Eye (tissue), 1 donor: ENCODE measurements at regions not wholly inside any gene's neighbourhood (a gene's known extent, or its start where the extent isn't known, plus 50 kb on each side); places are given as distances from the start of the nearest gene placed in this dataset.
A peak's percentile ranks its signal among the peaks of the same experiment; 100 is the strongest.

Source experiments
- DNase-seq: peaks from one replicate; pipeline ENCODE4 v3.0.0-alpha.2; 2015

DNA sequence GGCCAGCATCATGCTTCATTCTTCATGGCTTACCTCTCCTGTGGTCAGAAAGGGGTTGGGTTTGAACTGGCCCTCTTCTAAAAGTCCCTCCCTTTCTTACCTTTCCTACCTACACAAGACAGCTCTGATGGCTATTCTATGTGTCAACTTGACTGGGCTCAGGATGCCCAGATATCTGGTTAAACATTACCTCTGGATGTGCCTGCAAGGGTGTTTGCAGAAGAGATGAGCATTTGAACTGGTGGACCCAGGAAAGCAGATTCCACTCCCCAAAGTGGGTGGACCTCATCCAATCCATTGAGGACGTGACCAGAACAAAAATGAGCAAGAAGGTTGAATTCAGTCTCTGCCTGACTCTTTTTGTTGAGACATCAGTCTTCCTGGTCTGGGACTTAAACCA is 79.0 kb upstream of the TCF7L2 start:
- no peak for DNase-seq

DNA sequence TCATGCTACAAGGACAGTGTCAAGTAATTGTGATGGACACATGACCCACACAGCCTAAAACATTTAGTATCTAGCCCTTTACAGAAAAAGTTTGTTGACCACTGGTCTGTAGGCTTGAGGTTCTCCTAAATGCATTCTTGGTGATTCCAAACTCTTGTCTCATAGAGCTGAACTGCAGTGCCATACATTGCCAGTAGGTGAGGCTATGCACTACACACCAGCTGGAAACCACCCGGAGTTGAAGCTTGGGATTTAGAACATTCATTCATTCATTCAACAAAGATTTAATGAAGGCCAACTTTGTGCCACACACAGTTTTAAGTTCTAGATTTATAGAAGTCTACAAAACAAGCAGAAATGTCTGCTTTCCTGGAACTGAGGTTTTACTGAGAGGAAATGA is 77.3 kb upstream of the TCF7L2 start:
- no peak for DNase-seq

DNA sequence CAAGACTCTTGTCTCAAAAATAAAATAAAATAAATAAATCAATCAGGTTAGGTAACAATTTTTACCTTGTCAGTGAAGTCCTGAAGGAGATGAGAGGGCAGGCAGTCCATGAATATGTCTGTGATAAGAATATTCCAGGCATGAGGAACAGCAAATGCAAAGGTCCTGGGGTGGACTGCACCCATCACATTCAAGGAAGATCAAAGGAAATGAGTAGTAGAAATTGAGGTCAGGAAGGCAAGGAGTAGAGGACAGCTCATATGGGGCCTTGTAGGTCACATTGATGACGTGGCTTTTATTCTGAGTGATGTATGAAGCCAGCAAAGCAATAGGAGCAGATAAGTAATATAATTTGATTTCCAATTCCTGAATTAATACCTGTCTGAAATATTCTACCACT is 76.5 kb upstream of the TCF7L2 start:
- no peak for DNase-seq

DNA sequence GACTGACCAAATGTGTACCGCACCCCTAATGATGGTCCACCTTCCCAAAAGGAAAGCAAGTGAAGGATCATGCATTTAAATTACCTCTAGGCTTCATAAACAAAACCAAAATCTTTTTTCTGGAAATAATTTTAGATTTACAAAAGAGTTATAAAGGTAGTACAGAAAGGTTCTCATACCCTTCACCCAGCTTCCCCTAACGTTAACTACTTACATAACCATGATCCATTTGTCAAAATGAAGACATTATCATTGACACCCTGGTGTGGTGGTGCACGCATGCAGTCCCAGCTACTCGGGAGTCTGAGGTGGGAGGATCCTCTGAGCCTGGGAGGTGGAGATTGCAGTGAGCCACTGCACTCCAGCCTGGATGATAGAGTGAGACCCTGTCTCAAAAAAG is 75.1 kb upstream of the TCF7L2 start:
- no peak for DNase-seq

DNA sequence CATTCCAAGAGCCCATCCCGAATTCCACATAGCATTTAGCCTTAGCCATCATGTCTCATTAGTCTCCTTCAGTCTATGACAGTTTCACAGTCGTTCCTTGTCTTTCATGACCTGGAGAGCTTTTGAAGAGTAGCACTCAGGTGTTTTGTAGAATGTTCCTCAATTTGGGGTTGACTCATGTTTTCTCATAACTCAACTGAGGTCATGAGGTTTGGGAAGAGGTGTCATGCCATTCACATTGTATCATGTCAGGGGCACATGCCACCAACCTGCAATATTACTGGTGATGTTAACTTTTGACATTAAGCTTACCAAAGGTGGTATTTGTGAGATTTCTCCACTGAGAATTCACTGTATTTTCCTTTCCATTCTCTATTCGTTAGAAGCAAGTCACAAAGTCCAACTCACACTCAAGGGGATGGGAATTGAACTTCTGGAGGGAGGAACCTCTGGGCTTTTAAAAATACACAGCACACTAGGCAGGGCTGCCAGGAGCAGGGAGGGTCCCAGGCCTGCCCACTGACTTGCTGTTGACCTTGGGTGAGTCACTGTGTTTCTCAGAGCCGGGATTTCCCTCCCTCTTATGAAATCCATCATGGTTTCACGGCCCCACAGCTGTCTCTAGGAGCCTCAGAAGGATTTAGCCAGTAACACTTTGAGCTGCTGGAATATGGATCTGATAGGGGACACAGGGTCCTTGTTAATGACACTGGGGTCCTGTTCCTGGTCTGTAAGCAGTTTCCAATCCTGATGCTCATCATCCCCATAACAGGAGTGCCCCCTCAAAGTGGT is 74.4 kb upstream of the TCF7L2 start:
- DNase-seq, result no peak

DNA sequence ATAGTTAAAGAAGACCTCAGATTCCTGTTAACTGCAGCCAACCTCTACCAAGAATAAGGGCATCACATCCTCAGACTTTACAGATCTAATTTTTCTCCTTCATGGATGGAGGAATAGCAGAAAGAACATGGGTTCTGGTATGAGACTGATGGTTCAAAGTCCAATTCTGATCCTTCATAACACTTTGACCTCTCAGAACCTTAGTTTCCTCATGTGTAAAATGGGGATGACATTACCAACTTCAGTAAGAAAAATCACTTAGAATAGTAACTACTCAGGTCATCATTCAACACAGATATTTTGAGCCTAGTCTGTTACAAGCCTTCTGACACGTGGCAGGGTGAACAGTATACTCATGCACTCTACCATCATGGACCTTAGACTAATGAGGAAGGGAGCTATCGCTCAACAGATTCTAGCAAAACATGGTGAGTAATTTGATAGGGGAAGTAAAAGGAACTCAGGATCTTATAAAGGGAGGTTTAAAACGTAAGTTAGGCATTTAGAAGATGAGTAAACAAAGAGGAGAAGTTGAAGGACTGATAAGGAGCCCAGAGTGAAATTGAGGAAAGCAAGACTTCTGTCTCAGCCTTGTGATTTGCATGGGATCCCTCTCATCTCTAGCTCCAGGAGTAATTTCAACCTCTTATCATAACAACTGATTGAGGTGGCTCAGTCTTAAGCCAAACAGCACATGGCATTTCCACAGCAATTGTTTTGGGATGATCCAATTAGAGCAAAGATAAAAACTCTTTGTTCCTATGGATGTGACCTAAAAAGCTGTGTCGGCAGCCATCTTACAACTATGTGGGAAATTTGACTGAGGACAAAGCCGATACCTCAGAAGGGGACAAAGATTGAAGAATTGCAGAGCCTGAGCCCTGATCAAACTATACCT is 69.2 kb upstream of the TCF7L2 start:
- no peak for DNase-seq

DNA sequence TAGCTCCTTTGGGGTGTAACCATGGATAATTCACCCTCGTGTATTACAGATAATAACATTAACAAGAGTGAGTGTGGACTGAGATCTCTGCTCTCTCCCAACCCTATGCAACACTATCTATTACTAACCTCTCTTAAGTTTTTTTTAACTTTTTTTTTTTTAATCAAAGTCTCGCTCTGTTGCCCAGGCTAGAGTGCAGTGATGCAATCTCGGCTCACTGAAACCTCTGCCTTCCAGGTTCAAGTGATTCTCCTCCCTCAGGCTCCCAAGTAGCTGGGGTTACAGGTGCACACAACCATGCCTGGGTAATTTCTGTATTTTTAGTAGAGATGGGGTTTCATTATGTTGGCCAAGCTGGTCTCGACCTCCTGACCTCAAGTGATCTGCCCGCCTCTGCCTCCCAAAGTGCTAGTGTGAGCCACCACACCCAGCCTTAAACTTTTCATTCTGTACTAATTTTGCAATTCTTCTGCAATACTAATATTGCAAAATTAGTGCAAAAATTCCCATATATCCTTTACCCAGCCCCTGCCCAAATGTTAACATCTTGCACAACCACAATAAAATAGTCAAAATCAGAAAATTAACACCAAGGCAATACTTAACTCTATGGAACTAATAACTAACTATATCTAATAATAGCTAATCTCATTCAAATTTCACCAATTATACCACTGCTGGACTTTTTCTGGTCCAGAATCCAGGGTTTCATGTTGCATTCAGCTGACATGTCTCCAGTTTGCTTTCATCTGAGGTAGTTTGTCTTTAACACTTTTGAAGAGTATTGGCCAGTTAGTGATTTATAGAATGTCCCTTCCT is 66.5 kb upstream of the TCF7L2 start:
- DNase-seq, result no peak

DNA sequence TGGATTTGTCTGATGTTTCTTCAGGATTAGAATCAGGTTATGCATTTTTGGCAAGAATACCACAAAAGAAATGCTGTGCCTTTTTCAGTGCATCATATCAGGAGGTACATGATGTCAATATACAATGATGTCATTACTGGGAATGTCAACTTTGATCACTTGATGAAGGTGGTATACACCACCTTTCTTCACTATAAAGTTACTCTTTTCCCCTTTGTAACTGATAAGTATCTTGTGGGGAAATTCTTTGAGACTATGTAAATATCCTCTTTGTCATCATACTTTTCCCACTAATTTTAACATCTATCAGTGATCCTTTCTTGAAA is 65.9 kb upstream of the TCF7L2 start:
- DNase-seq, result no peak

DNA sequence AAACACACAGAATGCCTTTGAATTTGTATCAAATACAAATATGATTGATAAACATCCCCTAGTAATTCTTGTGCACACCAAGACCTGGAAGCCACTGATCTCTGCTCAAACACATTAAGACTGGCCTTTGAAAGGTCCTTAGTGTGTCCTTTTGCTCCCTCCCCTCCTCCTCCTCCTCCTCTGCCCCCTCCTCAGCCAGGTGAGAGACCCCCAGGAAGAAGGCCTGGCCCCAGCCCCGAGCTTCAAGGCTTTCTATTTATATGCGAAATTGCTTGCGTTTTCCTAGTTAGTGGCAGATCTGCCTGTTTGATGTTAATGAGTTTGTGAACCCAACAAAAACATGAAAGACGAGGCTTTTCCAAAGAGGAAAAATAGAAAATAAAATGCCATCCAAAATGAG is 63.6 kb upstream of the TCF7L2 start:
- no peak for DNase-seq

DNA sequence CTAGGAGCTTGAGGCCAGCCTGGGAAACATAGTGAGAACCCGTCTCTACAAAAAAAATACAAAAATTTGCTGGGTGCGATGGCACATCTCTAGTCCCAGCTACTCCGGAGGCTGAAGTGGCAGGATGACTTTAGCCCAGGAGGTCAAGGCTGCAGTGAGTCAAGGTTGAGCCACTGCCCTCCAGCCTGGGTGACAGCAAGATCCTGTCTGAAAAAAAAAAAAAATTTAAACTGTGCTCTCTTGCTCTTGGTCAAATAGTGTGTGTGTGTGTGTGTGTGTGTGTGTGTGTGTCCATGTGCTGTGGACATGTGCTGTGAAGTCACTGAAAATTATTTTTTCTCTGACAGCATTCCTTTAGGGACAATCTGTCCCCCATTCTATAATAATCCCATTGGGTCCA is 62.1 kb upstream of the TCF7L2 start:
- DNase-seq, result no peak

DNA sequence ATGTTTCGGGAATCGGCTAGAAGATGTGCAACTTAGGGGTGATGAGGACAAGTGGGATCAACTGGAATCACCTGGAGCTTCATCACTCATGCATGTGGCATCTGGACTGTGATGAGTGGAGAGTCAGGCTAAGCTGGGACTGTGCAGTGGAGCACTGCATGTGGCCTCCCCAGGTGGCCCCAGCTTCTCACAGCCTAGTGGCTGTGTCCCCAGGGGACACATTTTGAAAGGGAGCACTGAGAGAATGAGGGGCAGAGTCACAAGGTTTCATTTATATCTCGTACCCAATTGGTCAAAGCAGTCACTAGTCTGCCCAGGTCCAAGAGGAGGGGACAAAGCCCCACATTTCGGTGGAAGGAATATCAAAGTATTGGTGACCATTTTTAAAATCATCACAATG is 54.8 kb upstream of the TCF7L2 start:
- no peak for DNase-seq

DNA sequence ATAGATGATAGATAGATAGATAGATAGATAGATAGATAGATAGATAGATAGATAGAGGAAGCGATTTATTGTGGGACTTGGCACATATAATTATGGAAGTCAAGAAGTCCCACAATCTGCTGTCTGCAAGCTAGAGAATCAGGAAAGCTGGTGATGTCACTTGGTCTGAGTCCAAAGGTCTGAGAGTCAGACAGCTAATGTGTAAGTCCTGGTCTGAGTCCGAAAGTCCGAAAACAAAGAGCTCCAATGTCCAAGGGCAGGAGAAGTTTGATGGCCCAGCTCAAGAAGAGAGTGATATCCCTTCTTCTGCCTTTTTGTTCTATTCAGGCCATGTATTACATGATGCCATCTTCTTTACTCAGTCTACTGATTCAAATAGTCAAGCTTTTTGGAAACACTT is 53.8 kb upstream of the TCF7L2 start:
- no peak for DNase-seq

DNA sequence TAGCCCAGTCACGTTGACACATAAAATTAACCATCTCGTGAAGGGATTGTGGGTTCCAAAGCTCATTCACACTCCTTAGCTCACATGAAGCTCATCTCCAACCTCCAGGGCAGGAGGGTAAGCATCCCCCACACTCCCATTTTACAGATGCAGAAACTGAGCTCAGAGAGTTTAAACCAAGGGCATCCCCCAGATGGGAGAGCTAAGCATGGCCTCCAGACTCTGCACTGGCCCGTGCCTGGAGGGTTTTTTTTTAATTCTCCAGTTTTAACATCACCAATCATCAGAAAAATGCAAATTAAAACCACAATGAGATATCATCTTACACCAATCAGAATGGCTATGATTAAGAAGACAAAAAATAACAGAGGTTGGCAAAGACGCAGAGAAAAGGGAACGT is 53.3 kb upstream of the TCF7L2 start:
- no peak for DNase-seq

DNA sequence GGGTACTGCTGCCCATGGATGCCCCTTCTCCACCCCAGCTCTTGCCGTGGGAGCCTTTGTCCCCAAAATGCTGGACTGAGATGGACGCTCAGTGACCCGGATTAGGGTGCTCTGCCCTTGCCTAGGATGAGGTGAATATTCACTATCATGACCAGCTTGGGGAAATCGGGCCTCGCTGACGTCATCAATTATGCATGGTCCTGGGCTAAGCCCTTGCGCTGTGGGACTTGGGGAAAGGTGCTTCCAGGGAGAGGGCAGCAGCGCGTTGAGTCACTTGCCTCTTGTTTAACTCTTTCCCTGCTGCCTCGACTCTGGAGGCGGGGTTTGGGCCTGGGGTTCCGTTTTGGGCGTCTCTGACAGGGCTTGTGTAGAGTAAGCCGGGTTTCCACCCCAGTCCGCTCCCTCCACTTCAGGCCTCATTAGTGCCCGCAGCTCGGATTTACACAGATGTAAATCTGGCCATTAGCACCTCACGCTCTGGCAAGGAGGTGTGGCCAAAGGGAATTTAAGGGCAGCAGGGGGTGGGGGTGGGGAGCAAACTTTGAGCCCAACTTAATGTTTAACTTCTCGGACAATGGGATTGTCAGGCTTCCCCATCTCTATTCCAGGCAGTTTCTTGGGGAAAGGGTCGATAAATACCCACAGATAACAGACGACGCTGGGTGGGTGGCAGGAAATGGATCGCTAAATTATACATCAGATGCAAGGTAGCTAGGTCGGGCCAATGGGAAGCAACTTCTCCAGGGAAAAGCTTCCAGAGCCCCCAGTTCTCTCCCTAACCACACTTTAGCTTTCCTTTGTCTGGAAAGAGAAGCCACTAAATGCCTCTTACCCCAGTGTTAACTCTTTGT is 51.3 kb upstream of the TCF7L2 start:
- peak; percentile 68 for DNase-seq

DNA sequence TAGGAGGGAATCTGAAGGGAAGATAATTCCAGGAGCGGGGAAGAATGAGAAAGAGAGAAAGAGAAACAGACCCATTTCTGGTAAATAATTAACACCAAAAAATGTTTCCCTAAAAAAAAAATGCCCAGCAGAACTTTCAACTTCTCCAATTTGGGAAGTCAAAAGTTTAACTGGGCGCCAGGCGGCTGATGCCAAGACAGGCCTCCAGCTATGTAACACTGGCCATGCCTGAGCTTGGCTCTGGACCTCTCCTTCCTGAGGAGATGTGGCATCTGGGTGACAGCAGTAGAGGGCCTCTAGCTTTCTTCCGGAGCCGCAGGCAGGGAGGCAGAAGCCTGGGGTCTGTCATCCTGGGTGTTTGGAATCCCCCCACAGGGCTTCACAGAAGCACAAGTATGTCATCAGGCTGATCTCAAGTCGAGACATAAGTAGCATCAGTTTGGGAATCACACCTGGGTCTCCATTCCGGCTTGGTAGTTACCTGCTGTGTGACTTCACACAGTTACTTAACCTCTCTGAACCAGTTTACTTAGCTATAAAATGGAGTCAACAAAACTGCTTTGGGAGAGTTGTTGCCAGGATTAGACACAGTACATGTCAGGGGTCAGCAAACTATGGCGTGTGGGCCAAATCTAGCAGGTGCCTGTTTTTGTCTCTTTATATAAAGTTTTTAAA is 50.5 kb upstream of the TCF7L2 start:
- no peak for DNase-seq
